ENCODE measurements at regions not wholly inside any gene's neighbourhood (a gene's known extent, or its start where the extent isn't known, plus 50 kb on each side); places are given as distances from the start of the nearest gene placed in this dataset.

DNA sequence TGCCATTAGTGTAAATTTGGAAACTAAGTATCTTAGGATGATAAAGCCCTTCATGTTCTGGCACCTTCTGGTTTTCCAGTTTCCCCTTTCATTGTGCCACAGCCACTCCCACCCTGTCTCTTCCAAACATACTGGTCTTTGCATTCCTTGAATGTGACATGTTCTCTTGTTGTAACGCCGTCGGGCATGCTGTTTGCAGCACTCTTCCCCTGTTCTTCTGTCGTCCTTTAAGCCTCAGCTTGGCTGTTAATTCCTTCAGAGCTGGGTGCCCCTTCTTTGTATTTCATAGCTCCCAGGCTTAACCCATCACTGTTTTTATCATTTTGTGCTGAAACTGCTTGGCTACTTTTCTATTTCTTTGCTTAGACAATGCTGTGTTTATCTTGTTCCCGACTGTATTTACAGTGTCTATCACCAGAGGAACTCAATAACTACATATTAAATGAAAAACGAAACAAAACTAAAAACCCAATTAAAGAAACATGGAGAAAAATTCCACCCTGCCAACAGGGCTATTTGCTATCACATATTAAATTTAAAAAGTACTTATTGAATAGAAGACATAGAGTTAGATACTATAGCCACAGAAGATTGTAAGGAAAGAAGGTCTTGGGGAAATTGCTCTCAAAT is 95.4 kb upstream of the KCNAB1 start:
- Mint-ChIP-seq H3K9me3 (peaks cover 0 to 2% (median 0%) of the 10 kb centered on the region in 5 donors), H3K36me3 (no peaks in the 10 kb centered on the region), H3K4me1 (no peaks in the 10 kb centered on the region), H3K27me3 (peaks cover 11 to 34% of the 10 kb centered on the region in 2 donors), H3K4me3 (no peak overlapping the region), H3K27ac (no peak overlapping the region)
- Histone ChIP-seq H3K27ac (ENCODE audit: low read depth, low read length) (no peak overlapping the region), H3K4me1 (ENCODE audit: insufficient read depth, low read length) (no peaks in the 10 kb centered on the region), H3K36me3 (ENCODE audit: insufficient read depth, low read length) (no peaks in the 10 kb centered on the region), H3K4me3 (ENCODE audit: low read length) (no peak overlapping the region), H3K27me3 (ENCODE audit: insufficient read depth, low read length, poor library complexity, severe bottlenecking) (no peaks in the 10 kb centered on the region), H3K9me3 (ENCODE audit: low read length) (no peaks in the 10 kb centered on the region)
- ChIA-PET POLR2A (no interaction called here), CTCF (no interaction called here)
- no peak for DNase-seq

DNA sequence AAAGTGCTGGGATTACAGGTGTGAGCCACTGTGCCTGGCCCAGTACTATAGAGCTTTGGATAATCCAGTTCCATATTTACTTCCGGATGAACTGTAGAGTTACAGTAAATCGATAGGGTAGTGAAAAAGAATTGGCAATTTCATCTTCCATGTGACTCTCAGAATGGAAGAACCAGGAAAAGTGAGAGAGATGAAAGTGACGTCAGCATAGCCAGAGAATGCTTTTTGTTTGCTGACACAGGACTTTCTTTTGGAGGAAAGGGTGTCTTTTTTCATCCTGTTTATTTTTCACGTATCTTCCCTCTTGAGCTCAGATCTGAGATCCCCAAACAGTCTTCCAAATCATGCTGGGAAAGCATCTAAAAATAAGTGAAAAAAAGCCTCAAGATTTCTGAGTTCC is 91.2 kb upstream of the KCNAB1 start:
- no peaks in the 10 kb centered on the region for H3K36me3 ChIP-seq (ENCODE audit: insufficient read depth, low read length)
- H3K4me1 Mint-ChIP-seq: no peaks in the 10 kb centered on the region
- H3K27me3 ChIP-seq (ENCODE audit: insufficient read depth, low read length, poor library complexity, severe bottlenecking): no peaks in the 10 kb centered on the region
- no peaks in the 10 kb centered on the region for H3K36me3 Mint-ChIP-seq
- H3K27ac Mint-ChIP-seq: peak overlapping the region in 1 of 8 donors; percentile 11
- peaks cover 7 to 25% of the 10 kb centered on the region in 2 donors for H3K27me3 Mint-ChIP-seq
- H3K4me3 ChIP-seq (ENCODE audit: low read length): no peak overlapping the region
- peaks cover 0 to 2% (median 0%) of the 10 kb centered on the region in 5 donors for H3K9me3 Mint-ChIP-seq
- no peaks in the 10 kb centered on the region for H3K4me1 ChIP-seq (ENCODE audit: insufficient read depth, low read length)
- H3K27ac ChIP-seq (ENCODE audit: low read depth, low read length): no peak overlapping the region
- no peak overlapping the region for H3K4me3 Mint-ChIP-seq
- ChIA-PET CTCF (no interaction called here), POLR2A (no interaction called here)
- no peak for DNase-seq
- no peaks in the 10 kb centered on the region for H3K9me3 ChIP-seq (ENCODE audit: low read length)

DNA sequence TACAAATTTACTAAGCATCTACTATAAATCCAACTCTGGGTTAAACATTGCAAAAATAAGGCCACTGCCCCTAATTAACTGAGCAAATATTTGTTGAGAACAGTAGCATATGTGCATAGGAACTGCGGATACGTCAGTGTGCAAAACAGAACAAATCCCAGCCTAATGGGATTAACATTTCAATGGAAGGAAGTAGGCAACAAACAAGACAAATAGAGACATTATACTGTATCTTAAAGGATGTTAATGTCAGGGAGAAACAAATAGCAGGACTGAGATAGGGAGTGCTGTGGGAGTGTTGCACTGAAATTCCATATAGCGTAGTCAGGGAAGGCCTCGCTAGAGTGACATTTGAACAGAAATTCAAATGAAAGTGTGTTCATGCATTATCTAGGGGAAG is 89.7 kb upstream of the KCNAB1 start:
- Histone ChIP-seq H3K27ac (ENCODE audit: low read depth, low read length) (no peak overlapping the region), H3K4me3 (ENCODE audit: low read length) (no peak overlapping the region), H3K9me3 (ENCODE audit: low read length) (no peaks in the 10 kb centered on the region), H3K4me1 (ENCODE audit: insufficient read depth, low read length) (no peaks in the 10 kb centered on the region), H3K36me3 (ENCODE audit: insufficient read depth, low read length) (no peaks in the 10 kb centered on the region), H3K27me3 (ENCODE audit: insufficient read depth, low read length, poor library complexity, severe bottlenecking) (no peaks in the 10 kb centered on the region)
- Mint-ChIP-seq H3K4me1 (no peaks in the 10 kb centered on the region), H3K4me3 (no peak overlapping the region), H3K36me3 (no peaks in the 10 kb centered on the region), H3K27me3 (peaks cover 5 to 17% of the 10 kb centered on the region in 2 donors), H3K27ac (no peak overlapping the region), H3K9me3 (peaks cover 0 to 2% (median 0%) of the 10 kb centered on the region in 5 donors)
- DNase-seq: no peak
- ChIA-PET CTCF (no interaction called here), POLR2A (no interaction called here)

DNA sequence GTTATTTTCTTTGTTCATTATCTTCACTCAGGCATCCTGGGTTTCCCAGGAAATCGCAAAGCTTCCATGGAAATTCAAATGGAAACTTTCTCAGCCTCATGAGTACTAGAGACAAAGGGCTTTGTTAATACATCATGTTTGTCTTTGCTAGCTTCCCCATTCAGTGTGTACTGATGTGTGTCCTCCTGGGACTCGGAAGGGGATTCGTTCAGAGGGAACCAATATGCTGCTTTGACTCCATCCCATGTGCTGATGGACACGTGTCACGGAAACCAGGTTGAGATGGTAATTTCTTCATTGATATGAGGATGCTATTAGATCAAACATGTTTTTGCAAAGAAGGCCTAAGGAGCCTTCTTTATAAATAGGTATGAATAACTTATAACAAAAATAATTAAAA is 87.0 kb upstream of the KCNAB1 start:
- H3K27ac ChIP-seq (ENCODE audit: low read depth, low read length): no peak overlapping the region
- ChIA-PET POLR2A (no interaction called here), CTCF (interaction anchor here (1.3 kb wide), 1 partner anchor 228 kb away, joined by 3 read pairs; no protein-coding TSS in a partner anchor)
- H3K36me3 ChIP-seq (ENCODE audit: insufficient read depth, low read length): no peaks in the 10 kb centered on the region
- Mint-ChIP-seq H3K9me3 (no peaks in the 10 kb centered on the region), H3K4me1 (no peaks in the 10 kb centered on the region), H3K27me3 (peaks cover 7 to 10% of the 10 kb centered on the region in 2 donors), H3K27ac (no peak overlapping the region), H3K4me3 (no peak overlapping the region), H3K36me3 (no peaks in the 10 kb centered on the region)
- H3K4me1 ChIP-seq (ENCODE audit: insufficient read depth, low read length): no peaks in the 10 kb centered on the region
- DNase-seq: no peak
- H3K27me3 ChIP-seq (ENCODE audit: insufficient read depth, low read length, poor library complexity, severe bottlenecking): no peaks in the 10 kb centered on the region
- H3K9me3 ChIP-seq (ENCODE audit: low read length): no peaks in the 10 kb centered on the region
- no peak overlapping the region for H3K4me3 ChIP-seq (ENCODE audit: low read length)

DNA sequence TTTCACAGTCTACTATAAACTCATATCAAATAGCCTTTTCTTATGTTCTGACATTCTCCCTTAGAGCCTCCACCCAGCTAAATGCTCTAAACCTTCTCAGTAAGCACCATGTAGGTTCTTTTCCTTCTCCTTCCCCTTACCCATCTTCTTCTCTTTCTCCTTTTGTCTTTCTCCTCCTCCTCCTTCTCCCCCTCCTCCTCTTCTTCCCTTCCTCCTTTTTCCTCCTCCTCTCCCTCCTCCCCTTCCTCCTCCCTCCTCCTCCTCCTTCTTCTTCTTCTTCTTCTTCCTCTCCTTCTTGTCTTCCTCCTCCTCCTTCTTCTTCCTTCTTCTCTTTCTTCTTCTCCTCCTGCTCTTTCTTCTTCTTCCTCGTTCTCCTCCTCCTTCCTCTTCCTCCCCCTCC is 85.2 kb upstream of the KCNAB1 start:
- Histone ChIP-seq H3K27ac (ENCODE audit: low read depth, low read length) (no peak overlapping the region), H3K36me3 (ENCODE audit: insufficient read depth, low read length) (no peaks in the 10 kb centered on the region), H3K9me3 (ENCODE audit: low read length) (no peaks in the 10 kb centered on the region), H3K27me3 (ENCODE audit: insufficient read depth, low read length, poor library complexity, severe bottlenecking) (no peaks in the 10 kb centered on the region), H3K4me3 (ENCODE audit: low read length) (no peak overlapping the region), H3K4me1 (ENCODE audit: insufficient read depth, low read length) (no peaks in the 10 kb centered on the region)
- ChIA-PET CTCF (no interaction called here), POLR2A (no interaction called here)
- peaks cover 9 to 11% of the 10 kb centered on the region in 2 donors for H3K27me3 Mint-ChIP-seq
- H3K9me3 Mint-ChIP-seq: no peaks in the 10 kb centered on the region
- no peak overlapping the region for H3K27ac Mint-ChIP-seq
- H3K36me3 Mint-ChIP-seq: no peaks in the 10 kb centered on the region
- DNase-seq: no peak
- no peak overlapping the region for H3K4me3 Mint-ChIP-seq
- peaks cover 0 to 2% (median 0%) of the 10 kb centered on the region in 3 donors for H3K4me1 Mint-ChIP-seq

DNA sequence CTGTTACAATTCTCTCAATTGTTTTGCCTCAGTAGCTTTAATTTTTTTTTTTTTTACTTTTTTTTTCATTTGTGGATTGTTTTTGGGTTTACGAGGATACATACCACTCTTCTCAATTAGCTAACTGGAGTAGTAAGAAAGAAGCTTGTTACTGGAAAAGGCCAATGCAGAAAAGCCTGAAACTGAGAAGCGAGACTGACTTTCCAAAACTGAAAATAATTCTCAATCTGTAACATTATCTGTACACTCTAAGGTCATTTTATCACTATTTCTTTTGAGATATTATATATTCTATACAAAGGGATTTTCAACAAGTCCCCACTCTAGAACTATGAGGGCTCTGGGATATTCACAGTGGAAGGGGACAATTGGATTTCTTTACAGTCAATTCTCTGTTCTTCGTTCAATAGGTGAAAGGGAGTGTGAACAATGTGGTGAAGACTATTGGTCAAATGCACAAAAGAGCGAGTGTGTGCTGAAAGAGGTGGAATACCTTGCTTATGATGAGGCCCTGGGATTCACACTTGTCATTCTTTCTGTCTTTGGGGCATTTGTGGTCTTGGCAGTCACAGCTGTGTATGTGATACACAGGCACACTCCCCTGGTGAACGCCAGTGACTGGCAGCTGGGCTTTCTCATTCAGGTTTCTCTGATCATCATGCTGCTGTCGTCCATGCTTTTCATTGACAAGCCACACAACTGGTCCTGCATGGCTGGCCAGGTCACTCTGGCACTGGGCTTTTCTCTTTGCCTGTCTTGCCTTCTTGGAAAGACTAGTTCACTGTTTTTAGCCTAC is 83.9 kb upstream of the KCNAB1 start:
- Mint-ChIP-seq H3K27me3 (peaks cover 11 to 12% of the 10 kb centered on the region in 2 donors), H3K4me1 (peaks cover 0 to 2% (median 0%) of the 10 kb centered on the region in 3 donors), H3K4me3 (no peak overlapping the region), H3K27ac (peak overlapping the region in 1 of 8 donors; percentile 17), H3K9me3 (no peaks in the 10 kb centered on the region), H3K36me3 (no peaks in the 10 kb centered on the region)
- no peaks in the 10 kb centered on the region for H3K9me3 ChIP-seq (ENCODE audit: low read length)
- no peak overlapping the region for H3K27ac ChIP-seq (ENCODE audit: low read depth, low read length)
- no peaks in the 10 kb centered on the region for H3K36me3 ChIP-seq (ENCODE audit: insufficient read depth, low read length)
- no peaks in the 10 kb centered on the region for H3K27me3 ChIP-seq (ENCODE audit: insufficient read depth, low read length, poor library complexity, severe bottlenecking)
- no peak for DNase-seq
- no peaks in the 10 kb centered on the region for H3K4me1 ChIP-seq (ENCODE audit: insufficient read depth, low read length)
- CTCF ChIA-PET: interaction anchor here (1.0 kb wide), 1 partner anchor 20 kb away, joined by 3 read pairs; no protein-coding TSS in a partner anchor
- H3K4me3 ChIP-seq (ENCODE audit: low read length): no peak overlapping the region
- POLR2A ChIA-PET: no interaction called here

DNA sequence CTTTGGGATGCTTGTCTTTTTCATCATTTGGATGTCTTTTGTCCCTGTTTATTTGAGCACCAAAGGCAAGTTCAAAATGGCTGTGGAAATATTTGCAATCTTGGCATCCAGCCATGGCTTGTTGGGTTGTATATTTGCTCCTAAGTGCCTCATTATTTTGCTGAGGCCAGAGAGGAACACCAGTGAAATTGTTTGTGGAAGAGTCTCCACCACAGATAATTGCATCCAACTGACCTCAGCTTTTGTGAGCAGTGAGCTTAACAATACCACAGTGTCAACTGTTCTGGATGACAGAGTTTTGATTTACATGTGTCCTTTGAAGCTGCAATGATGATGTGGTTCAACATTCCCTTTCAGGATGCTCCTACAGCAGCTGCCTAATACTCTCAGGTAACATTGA is 83.0 kb upstream of the KCNAB1 start:
- POLR2A ChIA-PET: no interaction called here
- peaks cover 11 to 15% of the 10 kb centered on the region in 2 donors for H3K27me3 Mint-ChIP-seq
- H3K4me1 Mint-ChIP-seq: peaks cover 0 to 2% (median 0%) of the 10 kb centered on the region in 3 donors

DNA sequence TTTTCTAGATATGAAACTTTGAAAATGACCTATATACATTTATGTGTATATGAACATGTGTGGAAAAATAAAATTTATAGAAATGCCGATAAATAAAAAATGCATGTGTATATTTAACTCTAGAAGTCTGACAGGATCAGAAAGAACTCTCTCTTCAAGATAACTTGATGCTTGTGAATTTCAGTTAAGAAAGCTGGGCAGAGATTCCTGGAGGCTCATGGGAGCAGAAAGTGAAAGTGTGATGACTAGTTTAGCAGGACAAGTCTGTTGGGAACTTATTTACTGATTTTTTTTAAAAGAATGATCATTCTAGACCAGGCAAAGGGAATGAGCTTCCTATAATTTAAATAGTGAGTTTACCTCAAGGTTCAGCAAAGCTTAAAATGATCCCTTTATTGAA is 81.5 kb upstream of the KCNAB1 start:
- H3K27me3 Mint-ChIP-seq: peaks cover 11 to 15% of the 10 kb centered on the region in 2 donors
- CTCF ChIA-PET: no interaction called here
- no peaks in the 10 kb centered on the region for H3K4me1 ChIP-seq (ENCODE audit: insufficient read depth, low read length)

More for the DNA sequence above, 83.0 kb upstream of the KCNAB1 start:
- H3K27ac Mint-ChIP-seq: no peak overlapping the region
- H3K4me3 Mint-ChIP-seq: no peak overlapping the region
- no peaks in the 10 kb centered on the region for H3K9me3 Mint-ChIP-seq
- Histone ChIP-seq H3K4me3 (ENCODE audit: low read length) (no peak overlapping the region), H3K36me3 (ENCODE audit: insufficient read depth, low read length) (no peaks in the 10 kb centered on the region), H3K27ac (ENCODE audit: low read depth, low read length) (no peak overlapping the region), H3K27me3 (ENCODE audit: insufficient read depth, low read length, poor library complexity, severe bottlenecking) (no peaks in the 10 kb centered on the region), H3K4me1 (ENCODE audit: insufficient read depth, low read length) (no peaks in the 10 kb centered on the region), H3K9me3 (ENCODE audit: low read length) (no peaks in the 10 kb centered on the region)
- DNase-seq: no peak
- H3K36me3 Mint-ChIP-seq: no peaks in the 10 kb centered on the region
- CTCF ChIA-PET: no interaction called here

More for the DNA sequence above, 81.5 kb upstream of the KCNAB1 start:
- H3K4me1 Mint-ChIP-seq: peaks cover 0 to 2% (median 0%) of the 10 kb centered on the region in 3 donors
- Histone ChIP-seq H3K27ac (ENCODE audit: low read depth, low read length) (no peak overlapping the region), H3K27me3 (ENCODE audit: insufficient read depth, low read length, poor library complexity, severe bottlenecking) (no peaks in the 10 kb centered on the region), H3K9me3 (ENCODE audit: low read length) (no peaks in the 10 kb centered on the region), H3K4me3 (ENCODE audit: low read length) (no peak overlapping the region), H3K36me3 (ENCODE audit: insufficient read depth, low read length) (no peaks in the 10 kb centered on the region)
- H3K27ac Mint-ChIP-seq: no peak overlapping the region
- POLR2A ChIA-PET: no interaction called here
- no peak overlapping the region for H3K4me3 Mint-ChIP-seq
- DNase-seq: no peak
- H3K36me3 Mint-ChIP-seq: no peaks in the 10 kb centered on the region
- H3K9me3 Mint-ChIP-seq: no peaks in the 10 kb centered on the region

Data from CD8-positive, alpha-beta memory T cell (primary cell).